HG03280 (cell line): ENCODE measurements at regions not wholly inside any gene's neighbourhood (a gene's known extent, or its start where the extent isn't known, plus 50 kb on each side); places are given as distances from the start of the nearest gene placed in this dataset.
"Not testable (repeated sequence)": the region's sequence is repeated elsewhere in the genome, so short reads cannot be mapped to it uniquely, and the experiment has no call there.

Experiments
- ATAC-seq: cut with Tn5 transposase; IDR thresholded peaks from one replicate; pipeline ENCODE4 v1.9.1; 2021; ENCODE audit warnings: mild to moderate bottlenecking, moderate library complexity; ENCODE audit not compliant: unreplicated experiment

GRCh38 chr11:130526846-130527245 is 78.4 kb downstream of the ADAMTS15 start:
- no peak for ATAC-seq

GRCh38 chr11:130527636-130528297 is 79.3 kb downstream of the ADAMTS15 start:
- no peak for ATAC-seq

- ATAC-seq = no peak
These were observed 80.1 kb downstream of the ADAMTS15 start for GRCh38 chr11:130528298-130529261.

- ATAC-seq = no peak
These were observed 80.9 kb downstream of the ADAMTS15 start for GRCh38 chr11:130529366-130529765.

DNA sequence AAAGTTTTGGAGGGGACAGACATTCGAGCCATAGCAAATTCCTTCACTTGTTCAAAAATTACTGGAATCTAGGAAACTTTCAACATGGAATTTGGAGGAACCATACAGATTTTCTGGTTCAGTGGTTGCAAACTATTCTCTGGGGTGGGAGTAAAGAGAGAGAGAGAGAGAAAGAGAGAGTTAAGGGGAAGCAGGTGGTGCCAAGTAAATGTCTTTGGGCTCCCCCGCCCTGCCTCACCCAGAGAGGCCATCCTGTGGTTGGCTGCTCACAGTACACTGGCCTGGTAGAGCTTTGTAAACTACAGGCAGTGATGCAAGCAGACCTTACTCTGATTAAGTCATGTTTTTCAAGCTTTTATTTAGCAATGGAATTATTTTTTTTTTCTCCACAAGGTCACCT is 82.6 kb downstream of the ADAMTS15 start:
- ATAC-seq = no peak

GRCh38 chr11:130533113-130533798 is 84.8 kb downstream of the ADAMTS15 start:
- no peak for ATAC-seq

DNA sequence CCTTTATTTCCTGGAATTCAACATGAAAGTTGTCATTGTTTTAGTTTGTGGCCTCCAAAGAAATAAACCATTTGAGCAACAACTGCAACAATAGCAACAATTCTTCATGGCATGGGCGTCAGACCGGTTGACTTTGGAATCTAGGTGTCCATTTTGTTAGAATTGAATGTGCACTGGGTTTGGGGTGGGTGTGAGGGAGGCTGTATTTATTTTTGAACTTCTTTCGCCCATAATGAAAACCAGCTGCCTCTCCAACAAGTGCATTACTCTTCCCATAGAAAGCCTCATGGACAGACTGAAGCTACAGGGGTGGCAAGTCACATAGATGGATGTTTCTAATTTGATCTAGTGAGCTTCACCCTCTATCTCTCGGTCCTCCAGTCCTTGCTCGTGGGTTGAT is 85.4 kb downstream of the ADAMTS15 start:
- no peak for ATAC-seq

- ATAC-seq = no peak
These were observed 86.1 kb downstream of the ADAMTS15 start for GRCh38 chr11:130534551-130534950.

DNA sequence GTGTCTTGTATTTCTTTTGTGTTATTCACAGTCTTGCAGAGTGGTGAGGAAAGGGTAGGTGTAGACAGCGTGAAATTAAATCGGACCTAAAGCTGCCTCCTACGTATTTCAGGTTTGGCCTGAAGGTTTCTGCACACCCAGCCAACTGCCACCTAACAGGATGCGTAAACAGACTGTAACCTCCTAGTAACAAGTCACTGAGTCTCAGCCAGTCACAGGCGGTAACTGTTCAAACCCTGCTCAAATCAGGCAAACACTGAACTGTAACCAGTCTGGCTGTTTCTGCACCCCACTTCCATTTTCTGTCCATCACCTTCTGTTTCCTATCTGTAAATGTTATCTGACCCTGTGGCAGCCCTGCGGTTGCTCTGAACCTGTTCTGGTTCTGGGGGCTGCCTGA is 87.1 kb downstream of the ADAMTS15 start:
- no peak for ATAC-seq

GRCh38 chr11:130536106-130537040 is 87.9 kb downstream of the ADAMTS15 start:
- ATAC-seq = no peak

GRCh38 chr11:130539680-130540079 is 91.2 kb downstream of the ADAMTS15 start:
- ATAC-seq = not testable (repeated sequence)

DNA sequence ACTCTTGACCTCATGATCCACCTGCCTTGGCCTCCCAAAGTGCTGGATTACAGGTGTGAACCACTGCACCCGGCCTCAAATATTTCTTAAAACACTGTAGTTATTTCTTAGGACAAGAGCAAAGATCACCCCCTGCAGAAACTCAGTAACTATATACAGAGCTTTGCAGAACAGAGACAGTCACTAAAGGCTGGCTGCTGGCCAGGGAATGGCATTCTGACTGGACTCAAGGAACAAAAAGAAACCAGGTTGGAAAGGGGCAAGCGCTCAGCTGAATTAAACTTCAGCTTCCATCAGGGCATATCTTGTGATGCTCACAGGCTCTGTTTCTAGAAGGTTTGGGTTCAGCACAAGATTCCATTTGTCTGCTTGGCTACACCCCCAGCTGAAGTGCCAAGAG is 95.8 kb downstream of the ADAMTS15 start:
- ATAC-seq = no peak

DNA sequence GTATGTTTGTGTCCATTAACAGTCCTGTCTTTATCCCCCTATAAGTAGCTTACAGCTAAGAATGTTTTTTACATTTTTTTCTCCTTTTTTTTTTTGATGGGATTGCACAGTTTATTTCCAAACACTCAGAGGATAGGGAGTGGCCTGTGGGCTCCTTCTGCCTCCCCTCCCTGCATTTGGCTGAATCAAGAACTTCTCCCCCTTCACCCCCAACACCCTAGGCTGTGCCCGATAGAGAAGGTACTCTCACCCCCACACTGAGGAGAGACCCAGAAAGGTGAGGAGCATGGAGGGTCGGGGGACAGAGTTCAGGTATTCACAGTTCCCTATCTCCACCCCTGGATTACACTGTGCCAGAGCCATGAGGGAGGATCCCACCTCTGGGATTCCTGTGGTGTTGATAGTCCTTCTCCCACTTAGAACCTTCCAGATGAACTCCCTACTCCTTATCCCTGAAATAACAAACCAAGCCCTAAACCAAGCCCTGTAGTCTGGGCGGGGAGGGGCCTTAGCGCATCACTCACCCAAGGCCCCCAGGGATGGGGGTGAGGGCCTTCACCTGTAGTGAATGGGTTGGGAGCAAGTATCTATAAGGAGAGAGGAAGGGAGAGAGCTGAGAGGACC is 97.1 kb downstream of the ADAMTS15 start:
- ATAC-seq = no peak

DNA sequence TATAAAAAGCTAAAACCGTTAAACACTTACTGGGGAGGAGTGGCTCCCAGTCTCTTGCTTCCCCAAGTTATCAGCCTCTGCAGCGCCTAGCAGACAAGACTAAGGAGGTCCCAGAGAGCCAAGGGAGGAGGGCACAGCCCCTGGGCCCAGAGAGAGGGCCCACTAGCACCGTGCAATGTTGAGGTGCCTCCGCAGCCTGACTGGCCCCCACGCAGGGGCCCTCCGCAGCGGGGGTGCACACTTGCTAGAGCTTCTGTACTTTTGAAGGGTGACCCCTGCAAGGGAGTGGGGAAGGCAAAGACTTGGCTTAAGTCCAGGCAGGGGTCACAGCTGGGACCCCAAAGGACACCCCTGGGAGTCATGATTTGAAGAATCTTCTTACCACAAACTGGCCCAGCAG is 98.0 kb downstream of the ADAMTS15 start:
- ATAC-seq = no peak

- no peak for ATAC-seq
These were observed 98.7 kb downstream of the ADAMTS15 start for GRCh38 chr11:130546901-130547694.

- ATAC-seq = no peak
These were observed 99.5 kb downstream of the ADAMTS15 start for GRCh38 chr11:130547761-130548490.

- ATAC-seq = no peak
These were observed 100.0 kb downstream of the ADAMTS15 start for GRCh38 chr11:130548491-130548833.

- ATAC-seq = no peak
These were observed 101.1 kb downstream of the ADAMTS15 start for GRCh38 chr11:130549393-130549999.
